SK-N-SH treated with all-trans-retinoic acid at 6 μM for 48 hours (cell line): ENCODE measurements at regions not wholly inside any gene's neighbourhood (a gene's known extent, or its start where the extent isn't known, plus 50 kb on each side); places are given as distances from the start of the nearest gene placed in this dataset.

Source experiments
- ATAC-seq: fragments of 200-7000 bp; cut with Tn5 transposase; 3 replicates; pipeline ENCODE4 v1.9.1; 2020; ENCODE audit warnings: mild to moderate bottlenecking, moderate library complexity
- ARNTL ChIP-seq: fragments of 450-650 bp; formaldehyde crosslinking; IDR thresholded peaks from 2 replicates; pipeline ENCODE4 v1.5.0; 2020; ENCODE audit warnings: low read depth, mild to moderate bottlenecking, moderate library complexity, borderline replicate concordance
- BACH2 ChIP-seq: fragments of 250-450 bp; sonication (Bioruptor Pico); IDR thresholded peaks from 2 replicates; pipeline ENCODE4 v1.9.0; 2021; ENCODE audit warnings: mild to moderate bottlenecking, borderline replicate concordance
- CREB5 ChIP-seq: fragments of 250-450 bp; sonication (Bioruptor Pico); IDR thresholded peaks from 2 replicates; pipeline ENCODE4 v1.5.1; 2020; ENCODE audit warnings: low read depth, mild to moderate bottlenecking, moderate library complexity
- CSDC2 ChIP-seq: fragments of 250-450 bp; sonication (Bioruptor Pico); IDR thresholded peaks from 2 replicates; pipeline ENCODE4 v1.5.0; 2020; ENCODE audit warnings: mild to moderate bottlenecking, moderate library complexity
- GLIS3 ChIP-seq: fragments of 250-450 bp; sonication (Bioruptor Pico); IDR thresholded peaks from 2 replicates; pipeline ENCODE4 v1.5.0; 2020; ENCODE audit warnings: mild to moderate bottlenecking, moderate library complexity
- ISL1 ChIP-seq: fragments of 250-450 bp; sonication (Bioruptor Pico); IDR thresholded peaks from 2 replicates; pipeline ENCODE4 v2.1.2; 2022; ENCODE audit warnings: mild to moderate bottlenecking, moderate library complexity
- OSR1 ChIP-seq: fragments of 250-450 bp; sonication (Bioruptor Pico); IDR thresholded peaks from 2 replicates; pipeline ENCODE4 v1.8.0; 2022; ENCODE audit warnings: moderate library complexity, mild to moderate bottlenecking, inconsistent platforms
- PATZ1 ChIP-seq: fragments of 250-450 bp; sonication (Bioruptor Pico); IDR thresholded peaks from 2 replicates; pipeline ENCODE4 v1.8.0; 2020; ENCODE audit warnings: mild to moderate bottlenecking, moderate library complexity, borderline replicate concordance
- PPARA ChIP-seq: fragments of 250-450 bp; sonication (Bioruptor Pico); IDR thresholded peaks from 2 replicates; pipeline ENCODE4 v1.5.0; 2020; ENCODE audit warnings: mild to moderate bottlenecking, borderline replicate concordance
- RARB ChIP-seq: fragments of 250-450 bp; sonication (Bioruptor Pico); IDR thresholded peaks from 2 replicates; pipeline ENCODE4 v1.8.0; 2021; ENCODE audit warnings: mild to moderate bottlenecking, moderate library complexity
- SNAI2 ChIP-seq: fragments of 250-450 bp; sonication (Bioruptor Pico); IDR thresholded peaks from 2 replicates; pipeline ENCODE4 v1.5.0; 2020; ENCODE audit warnings: mild to moderate bottlenecking, moderate library complexity
- TCF4 ChIP-seq: fragments of 250-450 bp; sonication (Bioruptor Pico); IDR thresholded peaks from 2 replicates; pipeline ENCODE4 v1.8.0; 2021; ENCODE audit warnings: mild to moderate bottlenecking, moderate library complexity, borderline replicate concordance
- TOX ChIP-seq: fragments of 250-450 bp; sonication (Bioruptor Pico); IDR thresholded peaks from 2 replicates; pipeline ENCODE4 v1.8.0; 2021; ENCODE audit warnings: mild to moderate bottlenecking, moderate library complexity, borderline replicate concordance
- TSHZ2 ChIP-seq: fragments of 250-450 bp; sonication (Bioruptor Pico); IDR thresholded peaks from 2 replicates; pipeline ENCODE4 v1.5.0; 2020; ENCODE audit warnings: mild to moderate bottlenecking, moderate library complexity
- ZC3H10 ChIP-seq: fragments of 250-450 bp; sonication (Bioruptor Pico); IDR thresholded peaks from 2 replicates; pipeline ENCODE4 v1.5.1; 2021; ENCODE audit warnings: mild to moderate bottlenecking, moderate library complexity
- ZFP3 ChIP-seq: fragments of 250-450 bp; sonication (Bioruptor Pico); IDR thresholded peaks from 2 replicates; pipeline ENCODE4 v1.5.0; 2020; ENCODE audit warnings: mild to moderate bottlenecking, moderate library complexity
- ZFP30 ChIP-seq: fragments of 450-650 bp; formaldehyde crosslinking; IDR thresholded peaks from 2 replicates; pipeline ENCODE4 v1.5.0; 2022; ENCODE audit warnings: mild to moderate bottlenecking, moderate library complexity
- ZNF565 ChIP-seq: fragments of 450-650 bp; formaldehyde crosslinking; conservative IDR thresholded peaks from 2 replicates; pipeline ENCODE4 v1.5.0; 2020; ENCODE audit warnings: low read depth, mild to moderate bottlenecking, moderate library complexity
- ZNF70 ChIP-seq: fragments of 450-650 bp; formaldehyde crosslinking; IDR thresholded peaks from 2 replicates; pipeline ENCODE4 v1.5.0; 2020; ENCODE audit warnings: mild to moderate bottlenecking, moderate library complexity
- ZNF8 ChIP-seq: fragments of 450-650 bp; formaldehyde crosslinking; IDR thresholded peaks from 2 replicates; pipeline ENCODE4 v1.5.0; 2020; ENCODE audit warnings: mild to moderate bottlenecking, moderate library complexity
- TF ChIP-seq, protein P1 (sequence below): fragments of 250-450 bp; sonication (Bioruptor Pico); IDR thresholded peaks from 2 replicates; pipeline ENCODE4 v1.8.0; 2021; ENCODE audit warnings: low read depth, mild to moderate bottlenecking, moderate library complexity, borderline replicate concordance
- TF ChIP-seq, protein P2 (sequence below): fragments of 250-450 bp; sonication (Bioruptor Pico); IDR thresholded peaks from 2 replicates; pipeline ENCODE4 v1.5.1; 2021; ENCODE audit warnings: mild to moderate bottlenecking, moderate library complexity

GRCh38 chr4:171101845-171102244, 711.4 kb upstream of the GALNTL6 start:
- TF ChIP-seq ZNF565, result no peak
- no peak for TF ChIP-seq SNAI2 (CRISPR knock-in tag)
- TF ChIP-seq ISL1 (CRISPR knock-in tag), result no peak
- no peak for TF ChIP-seq ZNF70 (CRISPR knock-in tag)
- TF ChIP-seq ZC3H10, result no peak
- TF ChIP-seq, protein P1, sequence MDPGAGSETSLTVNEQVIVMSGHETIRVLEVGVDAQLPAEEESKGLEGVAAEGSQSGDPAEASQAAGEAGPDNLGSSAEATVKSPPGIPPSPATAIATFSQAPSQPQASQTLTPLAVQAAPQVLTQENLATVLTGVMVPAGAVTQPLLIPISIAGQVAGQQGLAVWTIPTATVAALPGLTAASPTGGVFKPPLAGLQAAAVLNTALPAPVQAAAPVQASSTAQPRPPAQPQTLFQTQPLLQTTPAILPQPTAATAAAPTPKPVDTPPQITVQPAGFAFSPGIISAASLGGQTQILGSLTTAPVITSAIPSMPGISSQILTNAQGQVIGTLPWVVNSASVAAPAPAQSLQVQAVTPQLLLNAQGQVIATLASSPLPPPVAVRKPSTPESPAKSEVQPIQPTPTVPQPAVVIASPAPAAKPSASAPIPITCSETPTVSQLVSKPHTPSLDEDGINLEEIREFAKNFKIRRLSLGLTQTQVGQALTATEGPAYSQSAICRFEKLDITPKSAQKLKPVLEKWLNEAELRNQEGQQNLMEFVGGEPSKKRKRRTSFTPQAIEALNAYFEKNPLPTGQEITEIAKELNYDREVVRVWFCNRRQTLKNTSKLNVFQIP (CRISPR knock-in tag), result no peak
- no peak for TF ChIP-seq CSDC2
- no peak for TF ChIP-seq TSHZ2 (CRISPR knock-in tag)
- TF ChIP-seq OSR1 (CRISPR knock-in tag), result no peak
- TF ChIP-seq PPARA (CRISPR knock-in tag), result no peak
- TF ChIP-seq GLIS3 (CRISPR knock-in tag), result no peak
- TF ChIP-seq ZNF8, result no peak
- no peak for TF ChIP-seq RARB (CRISPR knock-in tag)
- no peak for TF ChIP-seq TOX (CRISPR knock-in tag)
- TF ChIP-seq ARNTL (CRISPR knock-in tag), result no peak
- TF ChIP-seq TCF4 (CRISPR knock-in tag), result no peak
- TF ChIP-seq, protein P2, sequence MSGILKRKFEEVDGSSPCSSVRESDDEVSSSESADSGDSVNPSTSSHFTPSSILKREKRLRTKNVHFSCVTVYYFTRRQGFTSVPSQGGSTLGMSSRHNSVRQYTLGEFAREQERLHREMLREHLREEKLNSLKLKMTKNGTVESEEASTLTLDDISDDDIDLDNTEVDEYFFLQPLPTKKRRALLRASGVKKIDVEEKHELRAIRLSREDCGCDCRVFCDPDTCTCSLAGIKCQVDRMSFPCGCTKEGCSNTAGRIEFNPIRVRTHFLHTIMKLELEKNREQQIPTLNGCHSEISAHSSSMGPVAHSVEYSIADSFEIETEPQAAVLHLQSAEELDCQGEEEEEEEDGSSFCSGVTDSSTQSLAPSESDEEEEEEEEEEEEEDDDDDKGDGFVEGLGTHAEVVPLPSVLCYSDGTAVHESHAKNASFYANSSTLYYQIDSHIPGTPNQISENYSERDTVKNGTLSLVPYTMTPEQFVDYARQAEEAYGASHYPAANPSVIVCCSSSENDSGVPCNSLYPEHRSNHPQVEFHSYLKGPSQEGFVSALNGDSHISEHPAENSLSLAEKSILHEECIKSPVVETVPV, result no peak
- no peak for TF ChIP-seq ZFP3 (CRISPR knock-in tag)
- TF ChIP-seq CREB5, result no peak
- no peak for ATAC-seq

- TF ChIP-seq BACH2, result no peak
Observed at GRCh38 chr4:171087089-171087488, 726.1 kb upstream of the GALNTL6 start.

GRCh38 chr4:171067422-171067821, 745.8 kb upstream of the GALNTL6 start:
- no peak for ATAC-seq
- TF ChIP-seq ZNF70 (CRISPR knock-in tag) (no peak), PPARA (CRISPR knock-in tag) (no peak), ZFP30 (CRISPR knock-in tag) (no peak), BACH2 (no peak), CSDC2 (no peak), CREB5 (no peak), ZFP3 (CRISPR knock-in tag) (no peak), OSR1 (CRISPR knock-in tag) (no peak), GLIS3 (CRISPR knock-in tag) (no peak), PATZ1 (no peak), RARB (CRISPR knock-in tag) (no peak)
- TF ChIP-seq, protein P1 (CRISPR knock-in tag), result no peak

More at GRCh38 chr4:171087089-171087488, 726.1 kb upstream of the GALNTL6 start:
- ATAC-seq, result no peak
